ENCODE measurements at regions not wholly inside any gene's neighbourhood (a gene's known extent, or its start where the extent isn't known, plus 50 kb on each side); places are given as distances from the start of the nearest gene placed in this dataset.
"Not testable (repeated sequence)": the region's sequence is repeated elsewhere in the genome, so short reads cannot be mapped to it uniquely, and the experiment has no call there.

GRCh38 chrY:19549671-19550466 is 194.7 kb downstream of the KDM5D start:
- in situ Hi-C loops (cut with HindIII; ENCODE audit: low pct_unique_long_range_greater_than_20kb, low sequenced_read_pairs), result no loop called here
- no peak overlapping the region for H3K27ac ChIP-seq (ENCODE audit: low read length)
- H3K27me3 ChIP-seq (ENCODE audit: control insufficient read depth, insufficient read depth, low read length), result no peaks in the 10 kb centered on the region
- no peaks in the 10 kb centered on the region for H3K9me3 ChIP-seq (ENCODE audit: control insufficient read depth, insufficient read depth, low read depth, low read length)
- intact Hi-C loops (cut with micrococcal nuclease; ENCODE audit: unreplicated experiment), result no loop called here
- ChIA-PET CTCF (no interaction called here), POLR2A (no interaction called here)
- no peak for DNase-seq (ENCODE audit: low read depth, low spot score)
- H3K4me1 ChIP-seq (ENCODE audit: control insufficient read depth, insufficient read depth, low read length), result no peaks in the 10 kb centered on the region
- BruUV-seq (replicated peaks), result no TSS peak
- no peak overlapping the region for H3K4me3 ChIP-seq (ENCODE audit: low read depth in 2 of 2, low read length in 2 of 2)
- no peak for ATAC-seq
- TF ChIP-seq TCF7L2 (IDR thresholded peaks at IDR 0.05; ENCODE audit: low read depth, low read length), result no peak
- TF ChIP-seq SIN3A (IDR thresholded peaks at IDR 0.05; ENCODE audit: borderline replicate concordance, insufficient read depth, low read depth, low read length), result no peak
- TF ChIP-seq REST (IDR thresholded peaks at IDR 0.05; ENCODE audit: insufficient read depth in 1 of 2, low read depth in 2 of 2, low read length in 1 of 2), result no peak
- no peak for TF ChIP-seq CTCF (IDR thresholded peaks at IDR 0.05)
- no peaks in the 10 kb centered on the region for H3K36me3 ChIP-seq (ENCODE audit: control insufficient read depth, insufficient read depth, low read length)

GRCh38 chrY:19541475-19542306 is 202.8 kb downstream of the KDM5D start:
- in situ Hi-C loops (cut with HindIII; ENCODE audit: low pct_unique_long_range_greater_than_20kb, low sequenced_read_pairs), result no loop called here
- no peaks in the 10 kb centered on the region for H3K9me3 ChIP-seq (ENCODE audit: control insufficient read depth, insufficient read depth, low read depth, low read length)
- no peak overlapping the region for H3K4me3 ChIP-seq (ENCODE audit: low read depth in 2 of 2, low read length in 2 of 2)
- POLR2A ChIA-PET, result no interaction called here
- DNase-seq (ENCODE audit: low read depth, low spot score) (no peak), ATAC-seq (no peak)
- no peaks in the 10 kb centered on the region for H3K4me1 ChIP-seq (ENCODE audit: control insufficient read depth, insufficient read depth, low read length)
- BruUV-seq (replicated peaks), result no TSS peak
- H3K36me3 ChIP-seq (ENCODE audit: control insufficient read depth, insufficient read depth, low read length), result no peaks in the 10 kb centered on the region
- intact Hi-C loops (cut with micrococcal nuclease; ENCODE audit: unreplicated experiment), result no loop called here
- TF ChIP-seq SIN3A (IDR thresholded peaks at IDR 0.05; ENCODE audit: borderline replicate concordance, insufficient read depth, low read depth, low read length) (no peak), CTCF (IDR thresholded peaks at IDR 0.05) (no peak), TCF7L2 (IDR thresholded peaks at IDR 0.05; ENCODE audit: low read depth, low read length) (no peak), REST (IDR thresholded peaks at IDR 0.05; ENCODE audit: insufficient read depth in 1 of 2, low read depth in 2 of 2, low read length in 1 of 2) (no peak)
- no peak overlapping the region for H3K27ac ChIP-seq (ENCODE audit: low read length)
- CTCF ChIA-PET, result no interaction called here
- no peaks in the 10 kb centered on the region for H3K27me3 ChIP-seq (ENCODE audit: control insufficient read depth, insufficient read depth, low read length)

- in situ Hi-C loops (cut with HindIII; ENCODE audit: low pct_unique_long_range_greater_than_20kb, low sequenced_read_pairs); ATAC-seq; H3K9me3 ChIP-seq (ENCODE audit: control insufficient read depth, insufficient read depth, low read depth, low read length); intact Hi-C loops (cut with micrococcal nuclease; ENCODE audit: unreplicated experiment); H3K4me3 ChIP-seq (ENCODE audit: low read depth in 2 of 2, low read length in 2 of 2); H3K4me1 ChIP-seq (ENCODE audit: control insufficient read depth, insufficient read depth, low read length); POLR2A ChIA-PET; H3K27me3 ChIP-seq (ENCODE audit: control insufficient read depth, insufficient read depth, low read length); BruUV-seq (replicated peaks); H3K36me3 ChIP-seq (ENCODE audit: control insufficient read depth, insufficient read depth, low read length); CTCF ChIA-PET; DNase-seq (ENCODE audit: low read depth, low spot score); H3K27ac ChIP-seq (ENCODE audit: low read length): not testable (repeated sequence)
These were observed 208.8 kb downstream of the KDM5D start for GRCh38 chrY:19535697-19536096.
